GM18517 (cell line): ENCODE measurements at regions not wholly inside any gene's neighbourhood (a gene's known extent, or its start where the extent isn't known, plus 50 kb on each side); places are given as distances from the start of the nearest gene placed in this dataset.
"Not testable (repeated sequence)": the region's sequence is repeated elsewhere in the genome, so short reads cannot be mapped to it uniquely, and the experiment has no call there.

Source experiments
- ATAC-seq: cut with Tn5 transposase; IDR thresholded peaks from one replicate; pipeline ENCODE4 v1.9.1; 2021; ENCODE audit warnings: mild to moderate bottlenecking, moderate library complexity; ENCODE audit not compliant: unreplicated experiment

DNA sequence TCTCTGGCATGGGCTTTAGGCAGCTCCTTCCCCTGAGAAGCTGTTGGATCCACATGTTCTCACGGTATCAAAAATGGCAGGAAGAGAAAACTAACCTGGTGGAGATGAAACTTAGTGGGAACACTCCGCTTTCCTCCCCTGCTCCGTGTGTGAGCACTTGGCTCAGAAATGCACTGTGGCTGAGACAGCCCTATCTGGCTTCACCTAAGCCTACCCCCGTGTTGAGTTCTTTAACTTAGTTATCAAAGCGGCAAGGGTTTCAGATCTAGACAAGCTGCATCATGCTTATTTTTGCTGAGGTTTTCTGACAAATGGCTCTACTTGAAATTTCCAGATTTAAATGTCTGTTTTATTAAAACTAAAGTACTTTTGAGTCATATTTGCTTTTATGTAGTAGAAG, 221.6 kb upstream of the PLGLB2 start:
- not testable (repeated sequence) for ATAC-seq

DNA sequence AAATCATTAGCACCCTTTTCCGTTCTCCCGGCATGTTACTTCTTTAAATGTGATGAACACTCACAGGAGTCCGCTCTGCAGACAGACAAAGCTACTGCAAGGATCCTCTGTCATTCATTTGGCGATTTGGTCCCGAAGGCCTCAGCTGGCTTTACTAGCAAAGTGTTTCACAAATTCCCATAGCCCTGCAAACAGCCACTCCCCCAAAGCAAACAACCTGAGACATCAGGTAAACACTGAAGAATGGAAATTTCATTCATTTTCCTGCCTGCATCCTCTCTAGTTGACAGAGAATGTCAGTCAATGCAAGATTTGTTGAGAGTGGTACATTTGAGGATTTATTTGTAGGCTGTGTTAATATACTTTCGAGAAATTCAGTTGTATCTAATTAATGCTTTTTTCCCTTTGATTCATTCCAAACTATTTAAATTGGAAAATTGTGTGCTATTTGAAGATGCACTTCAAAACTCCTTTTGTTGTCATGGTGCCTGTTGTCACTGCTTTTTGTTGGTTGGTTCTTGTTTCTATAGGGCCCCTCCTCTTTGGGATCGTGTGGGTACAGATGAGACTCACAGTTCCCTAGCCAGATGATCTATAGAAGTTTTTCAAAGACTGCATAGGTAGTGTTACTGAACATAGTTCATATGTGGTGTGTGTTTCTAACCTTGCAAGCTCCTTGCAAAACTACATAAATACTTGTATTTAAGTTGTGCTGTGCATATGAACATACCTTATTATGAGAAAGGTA, 215.7 kb upstream of the PLGLB2 start:
- not testable (repeated sequence) for ATAC-seq

DNA sequence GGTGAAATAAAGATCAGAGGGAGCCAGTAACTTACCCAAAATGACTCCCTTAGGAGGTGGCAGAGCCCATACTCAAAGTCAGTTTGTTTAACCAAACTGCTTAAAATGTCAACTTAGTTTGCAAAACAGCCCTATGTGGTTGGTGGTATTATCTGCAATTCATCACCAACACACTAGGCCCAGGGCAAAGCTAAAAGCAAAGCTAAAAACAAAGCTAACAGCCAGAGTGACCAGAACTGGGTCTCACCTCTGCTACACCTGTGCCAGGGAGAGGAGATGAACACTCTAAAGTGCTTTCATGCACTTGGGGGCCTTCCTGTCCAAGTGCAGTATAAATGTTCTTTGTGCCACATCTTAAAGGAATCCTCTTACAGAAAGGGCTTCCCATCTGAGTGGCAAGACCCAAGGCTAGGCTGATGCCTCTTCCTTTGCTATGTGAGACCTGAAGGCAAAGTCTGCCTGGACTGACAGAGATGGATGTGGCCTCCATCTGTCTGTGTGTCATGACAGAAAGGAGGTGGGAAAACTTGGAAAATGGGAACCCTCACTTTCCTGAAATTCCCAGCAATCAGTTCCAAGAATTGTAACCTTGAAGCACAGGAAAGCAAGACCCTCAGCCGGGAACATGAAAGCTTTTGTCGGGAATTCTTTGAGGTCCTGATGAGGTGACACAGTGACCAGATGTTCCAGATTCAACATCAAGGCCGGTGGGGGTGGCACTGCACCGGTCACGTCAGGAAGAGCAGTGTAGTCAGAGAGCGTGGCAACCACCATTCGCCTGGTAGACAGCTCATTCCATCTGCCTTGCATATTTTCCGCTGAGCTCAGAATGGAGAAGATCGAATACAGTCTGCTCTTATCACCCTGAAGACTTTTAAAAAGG, 214.3 kb upstream of the PLGLB2 start:
- not testable (repeated sequence) for ATAC-seq

DNA sequence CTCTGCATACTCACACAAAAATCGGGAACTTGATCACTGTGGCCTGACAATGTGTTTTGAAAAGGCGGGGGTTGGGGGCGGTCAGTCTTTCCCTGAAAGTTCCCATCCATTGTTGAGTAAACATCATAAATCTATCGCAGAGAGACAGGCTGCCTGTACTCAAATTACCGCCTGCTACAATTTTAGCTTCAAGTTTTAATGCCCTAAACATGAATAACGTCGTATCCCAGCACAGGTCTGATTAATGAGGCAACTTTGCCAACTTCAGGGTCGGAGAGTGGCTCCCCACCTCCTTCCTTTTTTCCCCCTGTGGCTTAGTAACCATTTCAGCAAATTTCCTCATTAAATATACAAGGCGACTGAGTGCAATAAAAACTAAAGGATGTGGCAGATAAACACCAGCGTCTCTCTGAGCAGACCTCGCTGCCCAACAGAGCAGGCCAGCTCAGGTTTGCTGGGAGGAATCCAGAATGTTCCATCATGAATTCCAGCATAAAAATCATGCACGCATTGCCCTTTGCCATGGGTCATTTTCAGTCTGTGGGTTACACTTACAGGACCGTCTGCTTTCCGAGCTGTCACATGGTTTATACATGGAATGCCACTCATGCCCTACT, 213.5 kb upstream of the PLGLB2 start:
- ATAC-seq, result not testable (repeated sequence)

DNA sequence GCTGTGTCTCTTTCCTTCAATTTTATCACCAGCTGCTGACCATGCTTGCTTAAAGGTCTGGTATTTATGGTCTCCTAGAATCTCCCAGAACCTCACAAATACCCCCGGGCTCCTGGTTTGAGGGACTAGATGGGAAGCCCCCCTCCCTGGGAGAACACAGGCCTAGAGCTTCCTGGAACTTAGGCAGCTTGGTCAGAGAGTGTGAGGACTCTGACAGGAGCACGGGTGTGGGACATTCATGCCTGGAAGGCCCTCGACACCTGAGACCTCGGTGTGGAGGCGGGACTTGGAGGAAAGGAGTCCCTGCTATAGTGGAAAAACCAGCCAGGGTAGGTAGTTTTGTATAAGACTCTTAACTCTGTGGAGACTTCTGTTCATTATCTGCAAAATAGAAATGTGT, 211.5 kb upstream of the PLGLB2 start:
- not testable (repeated sequence) for ATAC-seq

DNA sequence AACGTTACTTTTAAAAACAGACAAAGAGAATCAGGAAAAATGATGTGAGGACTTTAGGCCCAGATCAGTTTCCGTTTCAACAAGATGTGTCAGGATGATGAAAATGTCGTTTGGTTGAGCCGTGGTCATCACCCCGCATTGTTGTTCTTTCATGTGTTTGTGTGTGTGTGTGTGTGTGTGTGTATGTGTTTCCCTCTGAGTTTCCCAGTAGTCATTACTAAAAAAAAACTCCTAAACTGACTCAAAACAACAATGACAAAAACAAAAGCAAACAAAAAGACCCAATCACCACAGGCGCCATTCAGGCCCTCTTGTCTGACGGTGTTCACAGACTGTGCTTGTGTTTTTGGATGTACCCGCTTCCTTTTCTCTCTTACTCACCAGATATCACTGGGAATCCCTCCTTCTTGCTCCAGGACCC, 210.6 kb upstream of the PLGLB2 start:
- not testable (repeated sequence) for ATAC-seq

DNA sequence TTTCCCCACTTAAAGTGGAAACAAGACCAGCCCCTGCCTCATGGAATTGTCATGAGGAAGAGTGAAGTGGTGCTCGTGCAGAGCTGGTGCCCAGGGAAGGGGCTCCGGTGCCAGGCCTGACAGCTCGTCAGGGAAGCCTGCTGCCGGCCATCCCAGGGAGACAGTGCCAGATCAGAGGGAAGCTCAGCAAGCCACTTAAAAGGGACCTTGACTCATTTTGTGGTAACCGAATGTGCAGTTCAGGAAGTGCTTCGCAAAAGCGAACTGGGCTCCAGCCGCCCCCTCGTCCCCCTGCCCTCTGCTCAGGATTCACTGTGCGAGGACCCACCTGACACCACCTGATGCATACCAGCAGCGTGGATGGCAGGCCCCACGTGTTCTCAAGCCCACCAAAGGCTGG, 209.6 kb upstream of the PLGLB2 start:
- ATAC-seq, result not testable (repeated sequence)

DNA sequence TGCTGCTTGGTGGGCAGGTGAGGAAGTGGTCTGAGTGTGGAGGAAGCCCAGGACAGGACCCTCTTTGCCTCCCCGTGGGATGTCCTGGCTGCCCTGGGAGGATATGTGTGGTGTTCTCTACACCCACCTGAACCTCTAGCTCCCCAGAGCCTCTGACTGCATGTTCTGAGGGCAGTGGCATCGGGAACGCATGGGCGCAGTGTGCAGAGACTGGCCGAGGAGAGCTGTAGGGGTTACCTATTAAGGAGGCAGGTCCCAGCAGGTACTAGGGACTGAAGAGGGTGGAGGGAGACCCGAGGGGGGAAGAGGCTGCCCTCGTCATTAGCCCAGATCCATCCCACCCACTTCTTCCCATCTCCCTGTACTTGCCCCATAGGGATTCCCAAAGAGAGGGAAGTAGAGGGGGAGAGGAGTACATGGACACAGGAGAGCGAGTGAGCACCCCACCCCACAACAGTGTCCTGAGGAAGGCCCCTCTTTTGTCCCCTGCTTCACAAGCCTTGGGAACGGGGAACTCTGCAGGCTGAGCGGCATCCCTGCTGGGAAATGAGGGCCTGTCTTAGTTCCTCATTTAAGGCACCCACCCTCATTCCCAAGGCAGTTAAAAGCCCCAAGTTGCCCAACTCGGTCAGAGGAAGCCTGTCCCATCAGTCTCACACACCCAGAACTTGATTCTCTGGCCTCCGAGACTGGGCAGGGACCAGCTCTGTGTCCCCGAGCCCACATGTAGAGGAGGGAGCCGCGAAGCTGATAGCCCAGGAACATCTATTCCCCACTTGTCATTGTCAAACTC, 208.5 kb upstream of the PLGLB2 start:
- not testable (repeated sequence) for ATAC-seq

DNA sequence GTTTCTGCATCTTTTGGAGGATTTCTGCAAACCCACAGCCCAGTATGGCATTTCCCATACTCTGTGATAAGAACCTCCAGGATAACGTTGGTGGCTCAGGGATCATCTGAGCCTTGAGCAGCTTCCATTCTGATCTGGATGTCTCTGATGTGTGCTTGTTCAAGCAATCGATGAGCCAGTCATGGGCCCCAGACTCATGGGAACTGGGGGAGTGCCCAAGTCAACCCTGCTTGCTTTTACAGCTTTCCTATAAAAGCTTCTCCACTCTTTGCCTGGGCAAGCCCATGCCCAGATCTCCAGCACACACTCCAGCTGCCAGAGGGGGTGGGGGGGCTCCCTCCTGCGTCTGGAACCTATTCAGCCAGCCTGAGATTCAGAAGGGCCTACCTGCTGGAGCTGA, 207.6 kb upstream of the PLGLB2 start:
- not testable (repeated sequence) for ATAC-seq

DNA sequence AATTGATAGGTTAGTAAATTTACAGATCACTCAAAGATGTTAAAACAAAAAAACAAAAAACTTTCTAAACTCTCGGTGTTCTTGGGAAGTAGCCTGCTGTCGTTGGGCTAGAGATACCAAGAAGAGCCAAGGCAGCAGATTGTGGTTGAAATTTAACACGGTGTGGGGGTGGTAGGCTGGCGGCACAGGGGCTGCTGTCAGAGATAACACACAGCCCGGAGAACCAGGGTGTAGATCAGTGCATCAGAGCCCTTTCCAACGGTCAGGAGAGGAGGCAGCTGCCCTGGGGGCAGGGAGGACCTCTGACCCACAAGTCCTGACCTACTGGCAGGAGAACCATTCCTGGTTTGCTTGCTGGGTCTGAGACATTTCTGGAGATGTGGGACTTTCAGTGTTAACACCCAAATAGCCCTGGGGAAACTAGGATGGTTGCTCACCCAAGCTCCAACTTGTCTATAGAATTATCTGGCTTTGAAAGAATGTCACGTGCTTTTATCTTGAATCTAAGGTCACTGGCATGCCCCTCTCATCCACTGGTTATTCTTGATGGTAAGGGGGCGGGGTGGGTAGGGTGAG, 205.2 kb upstream of the PLGLB2 start:
- not testable (repeated sequence) for ATAC-seq

DNA sequence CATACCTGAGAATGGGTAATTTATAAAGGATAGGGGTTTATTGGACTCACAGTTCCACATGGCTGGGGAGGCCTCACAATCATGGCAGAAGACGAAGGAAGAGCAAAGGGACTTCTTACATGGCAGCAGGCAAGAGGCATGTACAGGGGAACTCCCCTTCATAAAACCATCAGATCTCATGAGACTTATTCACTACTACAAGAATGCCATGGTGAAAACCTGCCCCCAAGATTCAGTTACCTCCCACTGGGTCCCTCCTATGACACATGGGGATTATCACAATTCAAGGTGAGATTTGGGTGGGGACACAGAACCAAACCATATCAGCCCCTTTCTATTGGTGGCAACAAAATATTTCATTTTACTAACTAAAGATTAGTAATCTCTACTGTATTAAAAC, 204.1 kb upstream of the PLGLB2 start:
- not testable (repeated sequence) for ATAC-seq

DNA sequence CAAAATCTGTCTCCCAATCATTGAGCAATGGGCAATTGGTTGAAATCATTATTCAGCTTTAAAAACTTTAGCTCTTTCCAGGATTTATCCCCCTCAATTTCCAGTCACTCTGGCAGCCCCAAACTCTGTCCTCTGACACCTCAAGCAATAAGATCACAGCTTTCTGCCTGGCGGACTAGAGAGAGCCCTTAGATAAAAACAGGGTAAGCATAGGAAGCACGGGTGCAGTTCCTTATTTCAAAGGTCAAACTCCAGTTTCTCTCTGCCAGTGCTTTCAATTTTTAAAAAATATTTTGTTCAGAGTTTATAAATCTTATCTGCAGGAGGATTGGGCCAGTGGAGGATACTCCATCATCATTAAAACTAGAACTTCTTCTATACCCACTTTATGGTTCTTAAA, 200.8 kb upstream of the PLGLB2 start:
- not testable (repeated sequence) for ATAC-seq

DNA sequence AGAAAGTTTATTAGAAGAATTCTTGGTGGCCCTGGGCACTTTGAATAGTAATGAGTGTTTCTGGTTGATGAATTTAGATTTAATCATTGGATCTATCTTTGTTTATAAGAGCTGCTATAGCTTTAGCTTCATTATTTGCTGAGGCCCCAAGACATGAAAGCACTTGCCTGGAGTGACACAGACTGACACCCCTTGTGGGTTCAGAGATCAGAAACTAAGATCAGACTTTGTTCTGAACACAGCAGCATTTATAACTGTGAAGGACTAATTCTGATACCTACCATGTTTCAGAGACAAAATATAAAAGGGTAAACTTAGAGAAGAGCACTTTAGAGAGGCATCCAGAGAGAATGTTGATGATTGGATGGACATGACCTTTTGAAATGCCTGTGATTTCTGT, 199.9 kb upstream of the PLGLB2 start:
- not testable (repeated sequence) for ATAC-seq

DNA sequence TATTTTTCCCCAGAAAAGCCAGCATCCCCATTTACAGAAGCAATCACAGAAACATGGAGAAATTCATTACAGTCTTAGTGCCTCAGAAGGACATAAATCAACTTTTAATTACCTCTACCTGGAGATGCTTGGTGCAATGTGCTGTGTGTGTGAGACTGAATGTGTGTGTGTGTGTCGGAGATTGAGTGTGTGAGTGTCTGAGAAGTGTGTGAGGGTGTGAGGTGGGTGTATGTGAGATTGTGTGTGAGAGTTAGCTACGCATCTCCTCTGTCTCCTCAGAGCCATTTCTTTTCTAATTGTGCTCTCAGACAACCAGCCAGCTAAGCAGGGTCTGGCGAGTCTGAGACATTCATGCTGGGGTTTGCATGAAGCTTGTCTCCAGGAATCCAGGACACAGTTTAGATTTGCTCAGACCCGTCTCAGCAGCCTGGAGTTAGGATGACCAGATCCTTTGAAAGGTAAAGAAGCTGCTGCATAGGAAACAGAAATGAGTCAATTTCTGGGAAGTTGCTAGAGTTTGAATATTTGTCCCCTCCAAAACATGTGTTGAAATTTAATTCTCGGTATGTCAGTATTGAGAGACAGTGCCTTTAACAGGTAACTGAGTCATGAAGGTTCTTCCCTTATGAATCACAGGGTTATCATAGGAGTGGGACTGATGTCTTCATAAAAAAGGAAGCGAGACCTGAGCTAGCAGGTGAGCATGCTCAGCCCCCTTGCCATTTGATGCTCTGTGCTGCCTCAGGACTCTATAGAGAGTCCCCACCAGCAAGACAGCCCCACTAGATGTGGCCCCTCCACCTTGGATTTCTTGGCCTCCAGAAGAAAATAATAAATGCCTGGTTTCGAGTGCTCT, 199.0 kb upstream of the PLGLB2 start:
- ATAC-seq, result not testable (repeated sequence)

DNA sequence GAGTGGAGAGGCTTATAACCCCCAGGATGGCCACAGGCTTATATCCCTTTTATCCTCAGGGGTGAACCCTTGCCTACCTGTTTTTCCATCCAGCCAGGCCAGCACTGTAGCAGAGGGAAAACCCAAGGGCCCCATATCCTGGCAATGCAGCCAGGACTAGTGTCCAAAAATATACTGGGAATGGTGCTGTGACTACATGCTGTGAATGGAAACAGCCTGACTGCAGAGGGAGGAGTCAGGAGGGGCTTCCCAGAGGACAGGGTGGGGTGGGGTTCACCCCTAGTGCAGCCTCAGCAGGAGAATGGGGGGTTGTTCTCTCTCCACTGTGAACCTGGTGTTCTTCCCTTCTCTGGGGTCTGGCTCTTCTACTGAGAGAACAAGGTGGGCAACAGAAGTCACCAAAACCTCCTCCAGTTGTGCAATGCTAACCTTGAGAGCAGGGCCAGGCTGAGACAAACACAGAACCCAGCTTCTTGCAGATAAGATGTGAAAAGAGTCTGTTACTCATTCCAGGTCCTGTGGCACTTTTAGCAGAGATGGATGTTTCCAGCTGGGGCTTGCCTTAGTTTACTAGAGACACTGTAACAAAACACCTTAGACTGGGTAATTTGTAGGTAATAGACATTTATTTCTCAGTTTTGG, 198.2 kb upstream of the PLGLB2 start:
- ATAC-seq, result not testable (repeated sequence)

DNA sequence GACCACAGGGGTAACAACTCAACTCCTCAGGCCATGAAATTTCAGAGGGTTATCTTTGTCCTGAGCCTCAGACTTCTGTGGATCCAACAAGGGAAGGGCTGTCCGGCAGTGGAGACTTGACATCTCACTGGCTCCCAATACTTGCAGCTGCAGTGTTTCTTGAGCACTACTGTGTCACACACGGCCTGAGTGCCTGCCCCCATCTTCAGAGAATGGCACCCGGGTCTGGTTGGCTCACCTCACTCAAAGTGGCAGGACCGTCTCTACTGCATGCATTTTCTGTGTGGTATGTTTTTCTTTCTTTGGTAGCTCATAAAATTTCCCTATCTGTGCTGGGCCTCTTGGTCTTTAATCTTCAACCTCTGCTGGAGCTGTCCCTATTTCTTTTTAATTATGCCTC, 193.2 kb upstream of the PLGLB2 start:
- not testable (repeated sequence) for ATAC-seq

DNA sequence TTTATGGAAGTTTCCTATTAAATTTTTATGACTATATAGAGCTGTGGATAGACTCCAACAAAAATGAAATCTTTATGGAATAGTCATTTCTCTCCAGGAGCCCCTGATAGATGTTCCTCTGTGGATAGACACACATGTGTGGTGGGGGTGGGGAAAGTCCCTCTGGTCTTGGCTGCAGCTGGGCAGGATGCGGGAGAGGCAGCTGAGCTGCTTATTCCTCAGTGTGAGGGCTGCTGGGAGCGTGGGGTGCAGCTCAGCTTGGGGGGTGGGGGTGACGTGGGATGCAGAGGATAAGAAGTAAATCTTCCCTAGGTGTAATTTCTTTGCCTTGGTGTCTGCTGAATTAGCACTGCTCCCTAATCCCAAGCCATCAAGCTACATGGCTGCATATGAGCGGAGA, 192.8 kb upstream of the PLGLB2 start:
- ATAC-seq, result not testable (repeated sequence)

DNA sequence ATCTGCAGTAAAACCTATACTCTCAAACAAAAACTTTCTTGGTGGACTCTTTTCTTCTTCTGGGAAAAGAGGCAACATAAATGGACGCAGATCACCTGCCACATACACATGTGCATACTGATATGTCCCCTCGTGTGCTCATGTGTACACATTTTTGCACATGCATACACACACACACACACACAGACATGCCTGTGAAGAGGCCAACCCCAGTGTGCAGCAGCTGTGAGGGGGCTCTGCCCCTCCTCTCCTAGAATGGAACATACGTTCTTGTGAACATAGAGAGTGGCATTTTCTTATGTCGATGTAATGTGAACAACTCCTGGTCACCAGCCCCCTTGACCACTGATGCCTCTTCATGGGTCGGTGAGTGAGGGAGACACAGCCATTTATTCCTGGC, 188.9 kb upstream of the PLGLB2 start:
- not testable (repeated sequence) for ATAC-seq

DNA sequence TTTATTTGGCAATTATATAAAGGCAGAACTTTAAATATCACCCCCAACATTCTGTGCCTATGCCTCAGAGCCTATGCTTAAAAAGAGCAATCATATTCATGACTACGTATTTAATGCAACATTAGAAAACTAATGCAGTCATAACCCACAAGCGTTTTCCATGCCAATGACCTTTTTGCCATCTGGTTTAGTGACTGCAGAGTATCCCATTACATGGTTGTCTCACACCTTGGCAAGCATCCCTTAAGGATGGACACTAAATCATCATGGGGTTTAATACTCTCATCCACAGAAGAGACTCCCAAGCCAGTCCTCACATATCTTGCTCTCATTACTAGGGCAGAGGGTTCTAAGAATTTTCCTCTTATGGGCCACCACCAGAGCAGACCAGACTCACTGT, 188.2 kb upstream of the PLGLB2 start:
- not testable (repeated sequence) for ATAC-seq
